ENCODE measurements at regions not wholly inside any gene's neighbourhood (a gene's known extent, or its start where the extent isn't known, plus 50 kb on each side); places are given as distances from the start of the nearest gene placed in this dataset.

DNA sequence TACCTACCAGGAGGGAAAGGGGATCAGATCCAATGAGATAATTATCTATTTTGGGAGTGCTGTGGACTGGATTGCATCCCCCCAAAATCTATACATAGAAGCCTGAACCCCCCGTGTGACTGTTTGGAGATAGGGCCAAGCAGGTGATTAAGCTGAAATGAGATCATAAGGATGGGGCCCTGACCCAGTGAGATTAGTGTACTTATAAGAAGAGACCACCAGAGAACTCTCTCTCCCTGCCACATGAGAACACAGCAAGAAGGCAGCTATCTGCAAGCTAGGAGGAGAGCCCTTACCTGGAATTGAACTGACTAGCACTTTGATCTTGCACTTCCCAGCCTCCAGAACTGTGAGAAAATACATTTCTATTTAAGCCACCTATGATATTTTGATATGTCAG is 132.2 kb upstream of the NOX3 start:
- no peak for TF ChIP-seq BACH2 (CRISPR knock-in tag; IDR thresholded peaks at IDR 0.05; ENCODE audit: borderline replicate concordance)
- TF ChIP-seq OSR1 (CRISPR knock-in tag; IDR thresholded peaks at IDR 0.05) = no peak
- TF ChIP-seq, protein P1, sequence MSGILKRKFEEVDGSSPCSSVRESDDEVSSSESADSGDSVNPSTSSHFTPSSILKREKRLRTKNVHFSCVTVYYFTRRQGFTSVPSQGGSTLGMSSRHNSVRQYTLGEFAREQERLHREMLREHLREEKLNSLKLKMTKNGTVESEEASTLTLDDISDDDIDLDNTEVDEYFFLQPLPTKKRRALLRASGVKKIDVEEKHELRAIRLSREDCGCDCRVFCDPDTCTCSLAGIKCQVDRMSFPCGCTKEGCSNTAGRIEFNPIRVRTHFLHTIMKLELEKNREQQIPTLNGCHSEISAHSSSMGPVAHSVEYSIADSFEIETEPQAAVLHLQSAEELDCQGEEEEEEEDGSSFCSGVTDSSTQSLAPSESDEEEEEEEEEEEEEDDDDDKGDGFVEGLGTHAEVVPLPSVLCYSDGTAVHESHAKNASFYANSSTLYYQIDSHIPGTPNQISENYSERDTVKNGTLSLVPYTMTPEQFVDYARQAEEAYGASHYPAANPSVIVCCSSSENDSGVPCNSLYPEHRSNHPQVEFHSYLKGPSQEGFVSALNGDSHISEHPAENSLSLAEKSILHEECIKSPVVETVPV (CRISPR knock-in tag; IDR thresholded peaks at IDR 0.05) = no peak
- TF ChIP-seq, protein P2, sequence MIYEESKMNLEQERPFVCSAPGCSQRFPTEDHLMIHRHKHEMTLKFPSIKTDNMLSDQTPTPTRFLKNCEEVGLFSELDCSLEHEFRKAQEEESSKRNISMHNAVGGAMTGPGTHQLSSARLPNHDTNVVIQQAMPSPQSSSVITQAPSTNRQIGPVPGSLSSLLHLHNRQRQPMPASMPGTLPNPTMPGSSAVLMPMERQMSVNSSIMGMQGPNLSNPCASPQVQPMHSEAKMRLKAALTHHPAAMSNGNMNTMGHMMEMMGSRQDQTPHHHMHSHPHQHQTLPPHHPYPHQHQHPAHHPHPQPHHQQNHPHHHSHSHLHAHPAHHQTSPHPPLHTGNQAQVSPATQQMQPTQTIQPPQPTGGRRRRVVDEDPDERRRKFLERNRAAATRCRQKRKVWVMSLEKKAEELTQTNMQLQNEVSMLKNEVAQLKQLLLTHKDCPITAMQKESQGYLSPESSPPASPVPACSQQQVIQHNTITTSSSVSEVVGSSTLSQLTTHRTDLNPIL (CRISPR knock-in tag; IDR thresholded peaks at IDR 0.05; ENCODE audit: low read depth) = no peak
- no peak for TF ChIP-seq ARNTL (CRISPR knock-in tag; IDR thresholded peaks at IDR 0.05; ENCODE audit: borderline replicate concordance, low read depth)
- no peak for TF ChIP-seq GLIS3 (CRISPR knock-in tag; IDR thresholded peaks at IDR 0.05)
